Astrocyte (in vitro differentiated cells and primary cell): ENCODE measurements at regions not wholly inside any gene's neighbourhood (a gene's known extent, or its start where the extent isn't known, plus 50 kb on each side); places are given as distances from the start of the nearest gene placed in this dataset.

Experiments used
- CTCF ChIP-seq: IDR thresholded peaks from 2 replicates; pipeline ENCODE4 v1.5.1; 2011; ENCODE audit warnings: low read depth, mild to moderate bottlenecking, inconsistent platforms, low read length, moderate library complexity; ENCODE audit not compliant: insufficient read depth
- EZH2 ChIP-seq: IDR thresholded peaks from 2 replicates; pipeline ENCODE4 v1.6.1; 2012; ENCODE audit warnings: mild to moderate bottlenecking, low read length, inconsistent platforms; ENCODE audit not compliant: insufficient read depth

GRCh38 chr4:38426532-38426931 is 237.5 kb upstream of the KLF3 start:
- TF ChIP-seq CTCF (no peak), EZH2 (no peak)
